NCI-H510A (cell line): ENCODE measurements at regions not wholly inside any gene's neighbourhood (a gene's known extent, or its start where the extent isn't known, plus 50 kb on each side); places are given as distances from the start of the nearest gene placed in this dataset.

ENCODE experiments used
- DNase-seq: peaks from one replicate; lab custom pipeline; 2025; lab: John Stamatoyannopoulos, UW

DNA sequence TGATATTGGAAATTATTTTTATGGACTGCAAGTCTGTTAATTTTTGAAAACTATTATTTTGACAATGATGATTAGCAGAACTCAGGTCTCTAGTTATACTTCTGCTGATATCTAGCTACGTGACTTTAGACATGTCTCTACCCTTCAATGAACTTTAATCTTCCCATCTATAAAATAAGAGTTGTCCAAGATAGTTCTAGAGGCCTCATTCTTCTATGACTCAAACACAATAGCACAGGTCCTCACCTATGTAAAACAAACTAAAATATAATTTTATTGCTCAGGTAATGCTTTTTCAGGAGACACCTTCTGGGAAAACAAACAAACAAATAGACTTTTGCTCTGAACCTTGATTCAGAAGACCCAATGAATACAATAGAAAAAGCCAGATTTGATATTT, 544.4 kb upstream of the SETBP1 start:
- DNase-seq, result no peak

DNA sequence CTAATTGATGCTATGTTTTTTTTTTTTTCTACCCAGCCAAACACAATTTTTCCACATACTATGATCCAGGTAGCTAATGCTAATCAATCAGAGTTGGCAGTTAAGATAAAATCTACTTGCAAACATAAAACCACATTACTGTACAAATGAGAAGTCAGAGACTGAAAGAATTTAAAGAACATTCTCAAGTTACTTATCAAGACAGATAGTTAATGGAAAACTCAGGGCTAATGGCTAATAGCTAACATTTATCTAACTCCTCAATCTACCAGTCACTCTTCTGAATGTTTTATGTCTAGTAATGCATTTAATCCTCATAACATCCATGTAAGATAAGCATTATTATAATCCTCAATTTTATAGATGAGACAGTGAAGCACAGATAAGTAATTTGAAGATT, 537.6 kb upstream of the SETBP1 start:
- DNase-seq, result no peak

DNA sequence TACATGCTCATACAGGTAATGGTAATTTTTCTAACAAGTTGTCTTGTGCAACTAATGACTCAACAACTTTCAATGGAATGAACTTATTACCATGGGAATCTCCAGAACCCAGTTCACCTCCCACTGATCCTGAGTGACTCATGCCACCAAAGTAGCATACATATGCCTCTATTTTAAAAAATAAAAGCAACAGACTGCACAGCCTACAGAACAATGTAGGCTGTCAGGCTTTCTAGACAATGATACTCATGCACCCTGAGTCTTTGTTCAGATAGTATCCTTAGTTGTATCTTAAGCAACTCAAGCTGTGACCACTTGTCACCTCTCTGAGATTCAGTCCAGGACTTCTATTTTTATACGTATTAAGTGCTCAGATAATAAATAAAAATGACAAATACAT, 531.0 kb upstream of the SETBP1 start:
- DNase-seq, result no peak

DNA sequence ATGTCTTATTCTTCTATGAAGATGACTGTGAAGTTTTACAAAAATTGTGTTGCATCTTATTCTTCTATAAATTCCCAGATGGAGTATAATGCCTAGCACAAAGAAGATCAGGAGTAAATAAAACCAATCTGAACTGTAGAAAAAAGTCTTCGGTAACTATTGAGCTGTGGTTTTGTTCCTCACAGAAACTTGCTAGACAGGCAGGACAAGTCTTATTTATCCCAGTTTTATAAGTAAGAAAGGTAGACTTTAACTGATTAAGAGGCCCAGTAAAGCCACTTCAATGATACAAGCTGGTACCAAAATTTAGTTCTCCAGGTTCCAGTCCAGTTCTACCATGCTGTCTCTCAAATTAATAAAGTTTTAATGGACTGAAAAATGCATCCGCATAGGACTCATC, 526.7 kb upstream of the SETBP1 start:
- DNase-seq, result no peak

DNA sequence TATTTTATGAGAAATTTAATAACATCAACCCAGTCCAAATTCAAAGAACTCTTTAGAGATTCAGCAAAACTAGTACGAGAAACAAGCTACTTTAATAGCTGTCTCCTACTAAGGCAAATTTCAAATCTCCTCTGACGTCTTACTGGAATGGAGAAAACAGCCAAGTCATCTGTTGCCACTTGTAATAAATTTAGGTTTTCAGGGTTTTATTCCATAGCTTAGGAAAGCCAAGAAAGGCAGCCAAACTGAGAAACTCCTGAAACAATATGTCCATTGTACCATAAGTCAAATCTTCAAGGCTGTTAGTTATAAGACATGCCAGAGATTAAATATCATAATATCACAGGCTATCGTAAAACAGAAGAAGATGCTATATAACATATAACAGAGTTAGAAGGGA, 524.6 kb upstream of the SETBP1 start:
- no peak for DNase-seq

DNA sequence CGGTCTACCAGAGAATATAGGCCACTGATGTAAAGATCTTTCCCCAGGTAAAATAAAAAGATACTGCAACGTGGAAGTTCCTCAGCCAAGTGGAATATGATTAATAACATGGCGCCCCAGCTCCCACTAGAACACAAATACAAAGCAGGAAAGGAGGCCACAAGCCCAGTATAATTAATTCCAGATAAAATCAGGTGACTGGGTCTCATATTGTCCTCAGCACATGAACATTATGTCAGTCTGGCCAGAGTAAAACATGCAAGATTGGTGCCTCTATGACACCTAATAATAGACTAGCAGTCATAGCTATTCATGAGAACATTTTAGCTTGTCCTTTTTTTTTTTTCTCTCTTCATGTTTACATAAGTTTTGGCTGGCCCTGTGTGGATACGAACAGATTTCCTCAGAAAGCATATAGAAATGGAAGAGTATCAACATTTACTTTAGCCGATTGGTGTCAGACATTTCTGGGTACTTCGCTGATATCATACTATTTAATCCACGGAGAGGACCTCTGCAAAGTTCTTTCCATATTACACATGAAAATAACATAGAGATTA, 523.8 kb upstream of the SETBP1 start:
- DNase-seq, result no peak

DNA sequence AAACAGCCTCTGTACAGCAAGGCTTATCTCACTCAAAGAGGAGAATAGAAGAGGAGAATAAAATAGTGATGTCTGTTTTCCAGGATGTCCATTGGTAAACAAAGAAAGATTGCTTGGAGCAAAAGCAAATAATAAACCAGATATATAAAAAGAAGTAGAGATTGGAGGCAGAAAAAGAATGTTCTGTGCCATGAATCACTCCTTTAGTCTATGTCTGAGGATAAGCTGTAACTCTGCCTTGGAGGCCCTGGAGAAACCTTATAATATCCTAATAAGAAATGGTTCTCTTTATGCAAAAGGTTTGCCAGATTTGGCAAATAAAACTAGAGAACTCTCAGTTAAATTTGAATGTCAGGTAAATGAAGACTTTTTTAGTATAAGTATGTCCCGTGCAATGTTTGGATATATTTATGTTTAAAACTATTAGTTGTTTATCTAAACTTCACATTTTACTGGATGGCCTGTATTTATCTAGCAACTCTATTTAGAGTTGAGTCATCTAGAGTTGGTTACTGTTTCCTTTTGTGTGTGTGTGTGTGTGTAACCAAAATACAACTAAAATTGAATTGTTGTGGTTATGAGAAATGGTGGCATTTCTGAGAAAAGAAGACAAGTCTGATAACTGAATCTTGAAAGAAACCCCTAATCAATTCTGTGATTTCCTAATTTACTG, 510.3 kb upstream of the SETBP1 start:
- DNase-seq, result no peak

DNA sequence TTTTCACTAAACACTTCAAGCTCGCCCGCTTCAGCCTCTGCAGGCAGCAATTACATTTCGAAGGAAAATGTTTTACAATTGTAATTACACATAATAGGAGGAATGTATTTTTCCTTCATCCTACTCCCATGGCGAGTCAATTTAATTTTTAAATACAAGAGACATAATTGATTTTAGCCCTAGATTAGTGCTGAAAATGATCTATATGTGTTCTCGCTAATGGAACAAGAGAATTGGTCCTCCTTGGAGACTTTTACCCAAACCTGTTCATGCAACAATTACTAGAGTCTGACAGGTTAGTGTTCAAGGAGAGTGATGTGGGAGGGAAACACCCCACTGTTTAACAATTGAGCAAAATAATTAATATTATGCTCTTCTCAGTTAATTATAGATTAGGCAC, 509.4 kb upstream of the SETBP1 start:
- no peak for DNase-seq

DNA sequence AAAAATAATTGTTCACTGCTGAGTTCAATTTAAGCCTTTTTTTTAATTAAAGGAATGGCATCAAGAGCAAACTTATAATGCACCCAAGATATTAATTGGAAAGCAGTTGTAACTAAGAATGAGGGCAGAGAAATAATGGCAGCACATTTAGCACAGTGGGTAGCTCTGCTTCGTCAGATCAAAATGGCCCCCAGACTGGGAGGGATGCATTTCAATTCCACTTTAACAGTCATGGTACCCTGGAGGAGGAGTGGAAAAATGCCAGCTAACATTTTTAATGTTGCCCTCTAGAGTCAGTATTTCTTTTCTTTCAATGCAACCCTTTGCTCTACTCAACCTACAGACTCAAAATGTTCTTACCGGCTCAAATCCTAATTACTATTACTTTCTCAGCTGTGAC, 504.8 kb upstream of the SETBP1 start:
- DNase-seq, result no peak

DNA sequence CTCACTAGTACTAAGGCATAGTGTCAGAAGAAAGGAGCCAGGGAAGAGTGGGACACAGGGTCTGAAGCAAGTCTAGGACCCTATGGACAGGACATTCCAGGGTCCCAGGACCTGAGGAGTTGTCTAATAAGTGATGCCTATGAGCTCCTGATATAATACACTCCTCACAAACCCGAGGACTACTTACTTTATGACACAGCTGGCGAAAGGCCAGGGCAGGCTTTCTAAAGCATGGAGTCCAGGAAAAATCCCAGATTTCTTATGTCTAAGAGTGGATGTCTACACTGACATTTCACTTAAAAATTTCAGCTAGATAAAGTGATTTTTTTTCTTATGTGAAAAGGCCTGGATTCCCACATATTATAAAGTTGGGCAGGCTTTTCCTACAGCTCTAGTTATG, 502.2 kb upstream of the SETBP1 start:
- DNase-seq, result no peak

DNA sequence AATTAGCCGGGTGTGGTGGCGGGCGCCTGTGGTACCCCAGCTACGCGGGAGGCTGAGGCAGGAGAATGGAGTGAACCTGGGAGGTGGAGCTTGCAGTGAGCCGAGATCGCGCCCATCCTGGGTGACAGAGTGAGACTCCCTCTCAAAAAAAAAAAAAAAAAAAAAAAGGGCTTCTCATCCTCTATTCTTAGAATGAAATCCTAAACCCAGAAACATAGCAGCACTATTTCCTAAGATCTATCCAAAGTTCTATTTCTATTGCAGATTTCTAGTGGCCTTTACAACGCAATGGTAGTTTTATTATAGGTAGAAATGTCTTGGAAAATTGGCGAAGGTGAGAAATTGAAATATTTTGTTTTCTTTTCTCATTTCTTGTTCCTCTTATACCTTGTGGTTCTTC, 501.0 kb upstream of the SETBP1 start:
- no peak for DNase-seq

DNA sequence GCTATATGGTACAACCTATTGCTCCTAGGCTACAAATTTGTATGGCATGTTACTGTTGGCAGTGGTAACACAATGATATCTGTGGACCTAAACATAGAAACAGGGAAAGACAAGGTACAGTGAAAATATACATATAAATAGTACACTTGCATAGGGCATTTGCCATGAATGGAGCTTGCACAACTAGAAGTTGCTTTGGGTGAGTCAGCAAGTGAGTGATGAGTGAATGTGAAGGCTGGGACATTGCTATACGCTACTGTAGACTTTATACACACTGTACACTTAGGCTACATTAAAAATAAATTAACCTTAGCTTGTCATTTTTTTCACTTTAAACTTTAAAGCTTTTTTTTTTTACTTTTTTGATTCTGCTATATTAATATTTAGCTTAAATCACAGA, 500.0 kb upstream of the SETBP1 start:
- no peak for DNase-seq

DNA sequence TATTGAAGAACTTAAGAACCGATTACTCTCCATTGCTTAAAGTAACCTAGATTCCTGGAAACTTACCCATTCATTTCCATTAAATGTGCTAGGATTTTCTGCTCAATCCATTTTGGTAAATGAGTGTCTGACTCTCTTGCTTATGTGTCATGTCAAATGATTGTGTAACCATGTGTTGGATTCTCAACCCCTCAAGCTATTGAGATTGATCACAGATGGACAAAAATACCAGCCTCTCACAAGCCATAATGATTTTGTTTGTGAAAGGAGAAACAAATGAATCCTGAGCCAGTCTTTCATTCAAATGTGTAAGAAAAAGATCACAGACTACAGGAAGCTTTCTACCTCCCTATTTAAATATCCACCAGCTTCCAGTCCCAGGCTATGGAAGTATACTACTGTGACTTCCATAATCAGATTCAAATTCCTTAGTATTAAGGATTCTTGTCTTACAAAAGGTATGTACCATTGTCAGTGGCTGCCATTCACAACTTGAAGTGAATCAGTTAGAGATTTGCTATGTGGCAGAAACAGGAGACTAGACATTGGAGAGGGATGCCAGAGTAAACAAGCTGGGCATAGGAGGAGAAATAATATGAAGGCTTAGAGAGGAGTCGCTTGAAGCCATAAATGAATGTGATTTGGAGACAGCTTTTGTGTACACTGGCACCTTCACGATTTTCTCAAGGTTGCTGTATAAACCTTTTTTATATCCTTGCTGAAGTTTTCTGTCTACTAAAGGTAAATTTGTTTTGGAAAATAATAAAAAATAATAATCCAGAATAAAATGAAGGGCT, 498.5 kb upstream of the SETBP1 start:
- no peak for DNase-seq

DNA sequence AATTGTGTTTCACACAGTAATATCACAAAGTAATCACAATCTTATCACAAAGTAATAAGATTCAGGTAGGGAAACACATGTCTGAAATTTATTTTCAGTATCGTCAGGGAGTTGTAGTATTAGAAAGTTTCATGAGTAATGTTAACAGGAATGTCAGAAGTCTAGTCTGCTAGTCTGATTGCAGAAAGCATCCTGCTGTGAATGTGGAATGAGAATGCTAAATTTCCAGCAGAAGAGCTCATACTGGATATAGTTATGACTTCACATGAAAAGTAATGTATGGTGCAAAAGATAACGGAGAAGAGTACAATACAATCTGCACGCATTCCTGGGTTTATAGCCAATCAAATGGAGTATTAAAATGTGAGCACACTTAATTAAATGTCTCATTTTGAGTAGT, 494.7 kb upstream of the SETBP1 start:
- DNase-seq, result no peak

DNA sequence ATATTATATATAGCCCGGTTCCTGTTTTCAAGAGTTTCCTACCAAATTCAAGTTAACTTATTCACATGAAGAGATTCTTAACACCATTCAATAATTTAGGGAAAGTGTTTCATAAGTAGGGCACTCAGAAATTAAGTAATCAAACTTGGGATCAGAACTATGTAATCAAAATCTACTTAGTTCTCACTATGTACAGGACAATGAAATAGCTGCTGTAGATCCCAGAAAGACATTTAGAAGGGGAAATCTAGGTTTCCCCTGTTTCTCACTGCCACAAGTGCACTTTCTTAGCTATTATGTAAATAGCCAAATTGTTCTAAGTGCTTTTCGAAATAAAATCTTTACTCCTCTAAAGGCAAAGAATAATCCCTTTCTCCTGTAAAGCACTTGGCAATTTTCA, 493.6 kb upstream of the SETBP1 start:
- DNase-seq, result no peak

DNA sequence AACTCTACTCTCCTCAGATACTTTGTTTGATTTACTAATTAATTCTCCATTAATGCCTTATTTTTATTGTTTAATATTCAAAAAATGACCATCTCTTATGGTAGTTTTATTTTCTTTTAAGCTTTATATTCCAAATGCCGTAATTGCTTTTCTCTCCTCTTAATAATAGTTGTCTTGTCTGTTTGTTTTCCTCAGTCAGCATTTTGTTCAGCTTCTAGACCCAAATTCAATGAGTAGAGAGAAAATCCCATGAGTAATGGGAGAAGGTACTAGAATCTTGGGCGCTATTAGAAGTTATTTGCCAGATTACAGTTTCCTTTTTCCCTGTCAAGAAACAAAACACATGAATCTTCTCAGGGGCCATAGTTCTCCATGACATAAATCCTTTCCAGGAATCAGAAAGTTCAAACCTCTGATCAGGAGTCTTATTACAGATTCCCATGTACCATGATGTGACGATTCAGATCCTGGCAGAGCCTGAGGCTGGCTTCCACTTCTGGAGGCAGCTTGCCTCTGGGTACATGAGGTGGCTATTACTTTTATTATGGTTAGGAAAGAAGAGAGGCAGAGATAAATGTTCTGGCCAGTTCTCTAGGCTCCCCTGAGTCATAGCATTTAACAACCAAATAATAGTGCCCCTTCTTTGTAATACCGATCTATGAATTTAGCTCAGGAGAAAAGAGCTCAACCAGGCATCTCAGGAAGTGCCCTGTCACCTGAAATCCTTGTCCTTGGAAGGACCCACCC, 485.1 kb upstream of the SETBP1 start:
- no peak for DNase-seq

DNA sequence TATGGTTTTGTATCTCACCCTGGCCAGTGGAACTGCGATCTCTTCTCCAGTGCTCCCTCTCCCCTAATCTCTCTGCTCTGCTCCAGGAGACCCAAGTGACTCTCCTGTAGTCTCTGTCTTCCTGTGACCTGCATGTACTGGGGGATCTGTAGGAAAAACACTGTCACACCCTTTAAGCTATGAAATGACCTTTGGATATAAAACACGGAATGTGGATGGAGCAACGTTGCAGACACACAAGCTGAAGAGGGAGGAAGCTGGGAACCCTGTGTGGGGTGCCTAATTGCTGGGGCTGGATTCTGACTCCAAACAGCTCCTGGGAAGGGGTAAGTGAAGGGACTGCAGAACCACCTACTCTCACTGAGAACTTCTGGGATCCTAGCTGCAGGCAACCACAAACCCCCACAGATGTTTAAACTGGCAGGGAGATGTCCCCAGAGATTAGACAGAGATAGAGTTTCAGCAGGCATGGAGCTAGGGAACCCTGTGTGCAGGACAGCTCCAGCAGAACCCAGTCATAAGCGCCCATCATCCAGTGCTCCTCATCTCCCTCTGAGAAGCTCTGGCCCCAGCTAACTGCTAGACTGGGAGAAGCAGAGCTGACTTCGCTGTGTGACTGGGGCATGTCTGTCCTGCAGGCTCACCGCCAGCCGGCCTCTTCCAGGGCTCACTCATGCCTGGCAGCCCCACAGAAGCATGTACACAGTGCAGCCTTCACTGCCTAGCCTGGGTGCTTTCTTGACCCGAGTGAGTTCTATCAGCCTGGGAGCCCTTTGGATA, 482.7 kb upstream of the SETBP1 start:
- DNase-seq, result no peak

DNA sequence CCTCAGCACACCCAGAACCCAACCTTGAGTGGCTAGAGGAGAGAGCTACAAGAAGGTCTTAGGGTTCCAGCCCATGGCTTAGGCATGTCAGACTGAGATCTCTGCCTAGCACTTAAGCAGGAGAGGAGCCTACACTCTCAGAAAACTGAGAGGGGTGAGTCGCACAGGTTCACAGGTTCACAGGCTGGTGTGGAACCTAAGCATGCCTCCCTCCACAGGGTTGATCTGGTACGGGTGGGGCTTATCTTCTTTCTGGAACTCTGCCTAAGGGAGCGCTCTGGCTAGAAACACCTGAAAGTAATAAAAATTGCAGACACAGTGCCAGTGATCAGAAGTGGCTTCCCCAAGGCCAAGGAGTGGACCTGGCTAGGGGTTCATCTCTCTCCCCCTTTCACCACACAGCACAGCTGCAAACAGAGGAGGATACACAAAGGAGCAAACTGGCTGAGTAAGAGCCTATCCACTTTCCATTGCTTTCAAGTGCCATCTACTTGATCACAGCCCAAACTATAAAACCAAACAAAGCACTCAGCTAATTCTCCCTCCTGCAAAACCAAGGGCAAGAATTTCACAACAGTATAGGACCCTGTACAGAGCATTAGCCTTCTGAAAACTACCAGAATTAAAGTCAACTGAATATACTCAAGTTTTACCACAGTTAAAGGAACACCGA, 481.9 kb upstream of the SETBP1 start:
- peak; percentile 60 for DNase-seq

DNA sequence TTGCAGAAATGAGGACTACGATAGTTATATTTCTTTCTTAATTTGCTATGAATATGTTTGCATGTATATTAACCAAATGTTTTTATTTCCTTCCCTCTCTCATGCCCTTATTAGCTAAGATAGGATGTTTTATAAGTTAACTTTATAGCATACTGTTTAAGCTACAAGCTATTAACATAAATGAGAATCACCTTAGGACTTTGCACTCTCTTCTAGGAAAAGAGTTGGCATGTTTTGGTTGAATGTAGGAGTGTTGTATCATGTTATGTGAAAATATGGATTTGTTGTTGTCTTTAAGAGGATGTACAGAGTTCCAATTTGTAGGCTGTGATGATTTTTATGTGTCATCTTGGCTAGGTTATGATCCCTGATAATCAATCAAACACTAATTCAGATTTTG, 467.4 kb upstream of the SETBP1 start:
- no peak for DNase-seq

DNA sequence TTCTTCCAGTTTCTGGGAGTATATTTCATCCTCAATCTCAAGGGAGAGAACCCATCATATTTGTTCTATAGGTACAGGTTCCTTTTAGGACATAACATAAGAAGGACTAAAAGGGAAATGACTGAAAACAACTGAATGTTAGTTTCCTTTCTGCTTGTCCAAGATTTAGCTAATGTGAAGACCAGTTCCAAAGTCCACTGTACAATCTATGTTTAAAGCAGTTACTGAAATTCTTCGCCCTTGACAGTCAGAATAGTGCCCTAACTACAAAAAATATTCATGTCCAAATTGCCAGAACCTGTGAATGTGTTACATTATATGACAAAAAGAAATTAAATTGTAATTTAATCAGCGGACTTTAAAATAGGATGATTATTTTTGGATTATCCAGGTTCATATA, 466.3 kb upstream of the SETBP1 start:
- no peak for DNase-seq

DNA sequence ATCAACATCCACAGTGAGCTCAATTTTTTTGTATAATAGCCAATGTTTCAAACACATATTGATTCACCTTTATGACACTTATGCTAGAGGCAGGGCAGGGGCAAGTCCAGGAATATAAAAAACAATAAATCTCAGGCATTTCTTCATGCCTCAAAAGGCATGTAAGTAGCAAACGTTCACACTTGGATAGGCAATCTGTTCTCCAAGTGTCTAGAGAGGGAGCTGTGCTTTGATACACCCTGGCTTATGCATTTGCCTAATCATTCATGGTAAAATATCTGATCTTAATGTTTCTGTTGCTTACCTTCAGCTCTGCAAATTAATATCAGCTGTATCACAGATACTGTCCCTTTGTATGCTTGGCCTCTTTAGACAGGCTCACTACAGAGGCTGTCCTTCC, 464.5 kb upstream of the SETBP1 start:
- DNase-seq, result no peak

DNA sequence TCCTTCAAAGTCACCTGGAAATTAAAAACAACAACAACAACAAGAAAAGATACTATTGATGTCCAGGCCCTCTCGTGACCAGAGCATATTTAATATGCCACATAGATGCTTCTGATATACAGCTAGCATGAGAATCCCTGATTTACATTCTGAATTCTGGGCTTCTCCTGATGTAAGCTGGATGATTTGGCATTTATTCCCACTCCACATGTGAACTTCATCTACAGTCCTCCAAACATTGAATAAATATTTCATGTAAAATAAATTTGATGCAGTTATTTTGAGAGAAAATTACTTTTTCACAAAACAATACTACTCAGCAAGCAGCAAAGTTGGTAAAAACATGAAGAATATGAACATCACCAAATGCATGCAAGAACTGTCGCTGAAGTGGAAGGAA, 453.2 kb upstream of the SETBP1 start:
- DNase-seq, result no peak
